NCI-H524 (cell line): ENCODE measurements at regions not wholly inside any gene's neighbourhood (a gene's known extent, or its start where the extent isn't known, plus 50 kb on each side); places are given as distances from the start of the nearest gene placed in this dataset.
"Not testable (repeated sequence)": the region's sequence is repeated elsewhere in the genome, so short reads cannot be mapped to it uniquely, and the experiment has no call there.

Experiments used
- DNase-seq, 2 experiments: peaks; one replicate each; lab custom pipeline; 2025; lab: John Stamatoyannopoulos, UW

DNA sequence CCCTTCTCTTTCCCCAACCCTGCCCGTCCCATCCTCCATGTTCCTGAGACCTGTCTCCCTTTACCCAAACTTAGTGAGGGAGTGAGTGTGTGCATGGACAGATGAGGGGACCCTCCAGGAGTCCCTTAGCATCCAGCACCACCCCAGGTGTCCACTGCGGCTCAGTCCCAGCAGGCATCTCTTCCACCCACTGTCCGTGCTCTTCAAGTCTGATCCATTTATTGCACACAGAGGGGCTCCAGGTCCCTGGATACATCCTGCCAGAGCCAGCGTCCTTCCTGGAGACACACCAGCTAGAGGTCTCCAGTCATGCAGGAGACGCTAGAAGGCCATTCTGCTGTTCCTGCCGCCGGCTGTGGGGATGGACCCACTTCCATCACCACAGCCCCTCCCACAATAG, 239.2 kb downstream of the ADGRD1 start:
- DNase-seq = no peak

- peak in 1 of 2 experiments; percentile 30 for DNase-seq
Measured at GRCh38 chr12:131194166-131194565, 240.5 kb downstream of the ADGRD1 start.

- DNase-seq = no peak
Measured at GRCh38 chr12:131195796-131196195, 242.1 kb downstream of the ADGRD1 start.

- DNase-seq = no peak
Measured at GRCh38 chr12:131196220-131196619, 242.5 kb downstream of the ADGRD1 start.

- no peak for DNase-seq
Measured at GRCh38 chr12:131197490-131197889, 243.8 kb downstream of the ADGRD1 start.

DNA sequence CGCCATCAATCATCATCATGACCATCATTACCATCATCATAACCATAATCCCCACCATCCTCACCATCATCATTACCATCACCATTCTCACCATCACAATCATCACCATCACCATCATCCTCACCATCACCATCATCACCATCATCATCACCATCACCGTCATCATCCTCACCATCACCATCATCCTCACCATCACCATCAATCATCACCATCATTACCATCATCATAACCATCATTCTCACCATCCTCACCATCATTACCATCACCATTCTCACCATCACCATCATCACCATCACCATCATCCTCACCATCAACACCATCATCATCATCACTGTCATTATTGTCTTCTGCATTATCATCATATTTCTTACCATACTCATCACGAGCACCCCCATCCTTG, 245.5 kb downstream of the ADGRD1 start:
- DNase-seq = no peak

GRCh38 chr12:131201912-131202311, 248.2 kb downstream of the ADGRD1 start:
- not testable (repeated sequence) for DNase-seq

DNA sequence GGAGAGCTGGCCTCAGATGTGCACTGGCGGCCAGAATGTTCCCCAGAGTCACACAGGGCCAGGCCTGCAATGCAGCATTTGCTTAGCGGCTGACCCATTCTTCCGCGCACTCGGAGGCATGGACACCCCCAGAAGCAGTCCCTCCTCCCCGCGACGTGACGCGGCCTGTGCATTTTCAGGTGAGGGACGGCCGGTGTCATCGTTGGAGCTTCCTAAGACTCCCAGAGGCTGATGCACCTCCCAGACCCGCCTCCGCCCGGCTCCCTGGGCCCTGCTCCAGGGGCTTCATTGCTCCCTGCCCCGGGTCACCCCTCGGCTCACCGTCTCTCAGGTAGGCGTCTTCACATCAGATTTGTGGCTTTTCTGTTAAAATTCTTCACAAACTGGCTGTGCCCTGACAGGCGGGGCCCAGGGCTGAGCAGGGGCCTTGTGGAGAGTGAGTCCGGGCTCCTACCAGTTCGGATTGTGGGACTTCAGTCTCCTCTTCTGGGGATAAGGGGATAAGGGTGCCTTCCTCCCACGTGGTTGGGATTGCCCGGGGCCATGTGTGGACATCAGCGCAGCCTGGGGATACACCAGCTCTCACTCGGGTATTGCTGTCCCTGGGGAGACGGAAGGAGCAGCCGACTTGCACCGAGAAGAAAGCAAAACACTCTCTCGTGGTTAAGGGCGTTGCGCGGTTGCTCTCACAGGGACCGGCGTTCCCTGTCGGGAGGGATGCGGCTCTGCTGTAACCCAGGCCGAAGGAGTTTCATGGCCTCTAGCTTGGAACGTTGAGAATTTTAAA, 249.1 kb downstream of the ADGRD1 start:
- DNase-seq = no peak

GRCh38 chr12:131203666-131204415, 250.1 kb downstream of the ADGRD1 start:
- DNase-seq = no peak

- peak in 1 of 2 experiments; percentile 10 for DNase-seq
Measured at GRCh38 chr12:131204416-131205274, 250.9 kb downstream of the ADGRD1 start.

GRCh38 chr12:131205275-131205933, 251.7 kb downstream of the ADGRD1 start:
- DNase-seq = peak in 1 of 2 experiments; percentile 0

DNA sequence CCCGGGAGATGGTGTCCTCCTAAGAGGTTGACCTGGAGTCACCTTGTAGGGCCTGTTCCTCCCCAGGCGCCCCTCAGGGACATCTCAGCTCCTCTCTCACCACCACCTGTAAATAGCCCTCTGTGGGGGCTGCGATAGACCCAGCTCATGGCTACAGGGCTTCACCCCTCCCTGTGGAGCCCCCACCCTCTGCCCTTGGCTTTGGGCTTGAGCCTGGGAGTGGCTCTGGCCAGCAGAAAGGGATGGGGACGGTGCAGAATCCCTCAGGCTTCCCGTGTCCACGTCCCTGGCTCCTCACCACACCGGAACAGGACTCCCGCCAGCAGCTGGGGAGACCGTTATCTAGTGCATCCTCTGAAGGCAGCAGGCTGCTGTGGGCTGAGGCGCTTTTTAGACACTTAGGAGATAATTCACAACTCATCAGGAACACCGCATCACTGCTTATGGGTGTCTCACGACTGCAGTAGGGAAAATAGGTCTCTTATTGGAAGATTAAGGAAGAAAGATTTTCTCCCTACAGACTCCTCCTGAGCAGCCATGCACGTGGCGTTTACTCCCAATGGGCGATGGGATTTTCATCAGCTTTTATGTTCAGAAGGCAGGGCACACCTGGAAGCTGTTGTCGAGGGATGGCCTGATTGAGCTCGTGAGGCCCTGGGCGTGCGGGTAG, 253.1 kb downstream of the ADGRD1 start:
- DNase-seq = not testable (repeated sequence)

DNA sequence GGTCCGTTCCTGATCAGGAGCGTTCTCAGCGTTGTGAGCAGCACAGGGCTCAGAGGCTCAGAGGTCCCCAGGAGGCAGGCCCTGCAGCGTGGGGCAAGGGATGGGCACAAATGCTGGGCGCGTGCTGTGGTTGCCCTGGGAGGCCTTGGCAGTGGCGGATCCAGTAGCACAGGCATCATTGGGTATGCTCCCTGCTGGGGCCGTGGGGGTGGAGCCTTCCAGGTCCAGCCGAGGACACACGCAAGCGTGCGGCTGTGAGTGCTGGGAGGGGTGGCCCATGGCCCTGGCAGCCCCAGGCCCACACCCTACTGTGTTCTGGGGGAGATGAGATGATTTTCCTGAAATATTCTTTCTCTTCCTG, 253.6 kb downstream of the ADGRD1 start:
- DNase-seq = not testable (repeated sequence)

- not testable (repeated sequence) for DNase-seq
Measured at GRCh38 chr12:131207841-131208240, 254.1 kb downstream of the ADGRD1 start.

DNA sequence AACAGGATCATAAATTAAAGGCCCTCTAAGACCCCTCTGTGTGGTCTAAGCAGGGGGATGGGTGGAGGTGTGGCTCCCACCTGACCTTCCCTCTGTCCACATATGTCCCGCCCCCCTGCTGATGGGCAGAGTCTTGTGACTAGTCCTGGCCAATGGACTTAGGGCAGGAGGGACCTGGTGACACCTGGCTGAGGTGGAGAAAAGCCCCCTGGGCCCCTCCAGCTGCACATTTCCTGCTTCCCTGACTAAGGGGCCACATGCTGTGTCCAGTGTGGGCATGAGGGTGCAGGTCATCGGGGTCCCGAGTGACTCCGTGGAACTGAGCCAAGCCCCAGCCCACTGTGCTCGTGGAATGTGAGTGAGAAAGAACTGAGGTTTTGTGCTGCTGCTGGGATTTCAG, 254.7 kb downstream of the ADGRD1 start:
- DNase-seq = no peak

DNA sequence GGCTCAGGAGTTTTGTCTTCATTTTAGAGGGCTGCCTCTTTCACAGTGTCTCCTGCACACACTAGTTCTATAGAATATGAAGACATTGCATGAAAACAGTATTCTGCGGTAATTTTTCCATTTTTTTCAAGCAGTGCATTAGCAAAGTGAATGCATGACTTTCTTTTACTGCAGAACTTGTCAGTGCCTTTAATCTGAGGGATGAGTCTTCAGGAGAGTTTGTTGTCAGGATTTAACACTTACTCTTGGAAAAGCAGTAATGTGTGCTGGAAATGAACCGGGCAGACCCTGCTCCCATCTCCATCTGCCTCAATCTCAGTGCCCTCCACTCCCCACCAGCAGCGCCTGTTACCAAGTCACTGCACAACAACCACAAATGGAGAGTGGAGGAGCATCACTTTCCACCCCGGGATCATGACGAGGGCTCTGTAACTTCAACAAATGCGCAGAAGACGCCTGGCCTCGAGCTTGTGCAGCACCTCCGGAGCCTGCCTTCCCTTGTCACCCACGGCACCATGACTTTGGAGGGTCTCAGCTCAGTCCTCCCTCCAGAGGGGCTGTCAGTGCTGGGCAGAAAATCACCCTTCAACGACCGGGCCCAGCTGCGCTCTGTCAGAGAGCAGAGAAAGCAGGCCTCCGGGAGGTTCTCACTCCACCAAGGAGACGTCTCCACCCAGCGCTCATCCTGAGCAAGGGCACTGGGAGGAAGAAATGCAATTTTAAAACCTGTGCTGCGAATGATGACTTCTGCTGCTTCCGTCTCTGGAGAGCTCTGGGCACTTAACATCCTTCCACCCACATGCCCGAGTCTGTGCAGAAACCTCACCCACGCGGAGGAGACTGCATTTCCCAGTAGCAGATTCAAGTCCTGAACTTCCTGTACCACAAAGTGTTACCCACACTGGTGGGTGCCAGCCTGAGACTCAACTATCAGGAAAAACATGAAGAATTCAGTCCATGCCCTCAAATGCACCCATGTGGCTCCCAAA, 255.7 kb downstream of the ADGRD1 start:
- DNase-seq = no peak

- DNase-seq = no peak
Measured at GRCh38 chr12:131210506-131211339, 257.0 kb downstream of the ADGRD1 start.

DNA sequence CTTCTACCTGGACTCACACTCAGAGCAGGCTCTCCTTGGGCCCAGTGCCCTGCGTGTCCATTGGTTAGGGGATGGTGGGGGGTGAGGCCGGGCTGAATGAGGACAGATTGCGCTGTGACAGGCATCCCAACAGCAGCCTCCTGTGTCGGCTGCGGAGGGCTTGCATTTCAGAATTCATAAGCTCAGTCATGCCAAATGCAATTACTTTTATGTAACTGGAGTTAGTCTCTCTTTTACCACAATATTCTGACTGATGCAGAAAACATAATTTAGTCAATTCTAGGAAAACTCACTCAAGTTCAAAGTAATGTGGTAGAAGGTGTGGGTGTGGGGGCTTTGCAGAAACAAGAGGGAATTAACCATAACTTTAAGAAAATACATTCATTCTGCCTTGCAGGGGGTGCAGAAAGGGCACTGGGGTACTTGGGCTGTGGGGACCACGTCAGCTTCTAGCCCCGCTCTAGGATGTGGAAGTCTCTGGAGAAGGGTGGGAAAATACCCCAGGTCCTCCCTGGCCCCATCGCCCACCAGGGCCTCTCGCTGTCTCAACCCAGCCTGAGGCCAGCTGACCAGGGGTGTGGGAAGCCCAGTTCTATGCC, 257.7 kb downstream of the ADGRD1 start:
- no peak for DNase-seq
